ENCODE measurements at regions not wholly inside any gene's neighbourhood (a gene's known extent, or its start where the extent isn't known, plus 50 kb on each side); places are given as distances from the start of the nearest gene placed in this dataset.
"Not testable (repeated sequence)": the region's sequence is repeated elsewhere in the genome, so short reads cannot be mapped to it uniquely, and the experiment has no call there.

DNA sequence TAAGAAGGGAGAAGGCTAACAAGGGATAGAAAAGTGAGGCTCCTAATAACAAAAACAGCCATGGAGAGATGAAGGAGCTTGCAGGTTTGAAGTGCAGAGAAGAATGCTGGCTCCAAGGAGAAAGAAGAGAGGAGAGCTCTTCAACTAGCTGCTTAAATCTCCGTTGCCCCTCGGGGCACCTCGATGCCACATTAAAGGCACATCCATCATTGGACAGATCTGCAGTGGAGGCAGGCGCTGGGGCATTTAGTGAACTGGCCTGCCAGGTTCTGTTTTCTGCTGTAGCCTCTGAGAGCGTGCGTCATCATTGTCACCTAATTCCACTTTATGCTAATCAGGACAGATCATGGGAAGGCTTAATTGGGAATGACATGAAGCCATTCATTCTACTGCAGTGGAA lies 1426.2 kb upstream of the WWC1 start:
- no peak for DNase-seq (ENCODE audit: low read depth in 4 of 4, low spot score in 3 of 4)

DNA sequence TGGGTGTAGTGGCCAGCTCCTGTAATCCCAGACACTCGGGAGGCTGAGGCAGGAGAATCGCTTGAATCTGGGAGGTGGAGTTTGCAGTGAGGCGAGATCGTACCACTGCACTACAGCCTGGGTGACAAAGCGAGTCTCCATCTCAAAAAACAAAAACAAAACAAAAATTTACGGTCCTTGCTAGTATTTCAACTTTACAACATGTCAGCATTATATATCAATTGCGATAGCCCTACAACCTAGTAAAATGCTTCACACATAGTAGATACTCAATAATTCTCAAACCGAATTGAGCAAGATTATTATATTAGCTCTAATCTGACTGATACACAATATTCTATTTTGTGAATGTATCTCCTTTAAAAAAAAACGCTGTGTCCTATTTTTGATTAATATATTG lies 1411.0 kb upstream of the WWC1 start:
- no peak for DNase-seq (ENCODE audit: low read depth in 4 of 4, low spot score in 3 of 4)

- DNase-seq (ENCODE audit: low read depth in 4 of 4, low spot score in 3 of 4), result no peak
These were observed 1409.6 kb upstream of the WWC1 start for GRCh38 chr5:166881802-166882201.

DNA sequence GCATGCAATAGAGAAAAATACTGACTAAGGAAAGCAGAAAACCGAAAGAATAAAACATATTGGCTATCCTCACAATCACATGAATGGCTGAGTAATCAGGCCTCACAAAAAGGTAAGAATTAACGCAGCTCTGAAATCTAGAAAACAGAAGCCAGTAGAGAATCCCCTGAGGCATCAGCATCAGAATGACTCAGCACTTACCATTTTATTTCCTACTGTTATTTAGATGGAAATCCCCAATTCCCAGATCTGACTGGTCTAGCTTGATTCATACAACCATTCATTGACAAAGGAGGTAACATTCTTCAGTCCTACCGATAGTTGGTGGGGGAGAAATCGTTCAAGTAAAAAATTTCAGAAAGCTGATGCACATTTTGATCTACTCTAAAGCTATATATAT lies 1408.4 kb upstream of the WWC1 start:
- DNase-seq (ENCODE audit: low read depth in 4 of 4, low spot score in 3 of 4), result no peak

GRCh38 chr5:166898166-166898565 lies 1393.3 kb upstream of the WWC1 start:
- DNase-seq (ENCODE audit: low read depth in 4 of 4, low spot score in 3 of 4), result no peak

DNA sequence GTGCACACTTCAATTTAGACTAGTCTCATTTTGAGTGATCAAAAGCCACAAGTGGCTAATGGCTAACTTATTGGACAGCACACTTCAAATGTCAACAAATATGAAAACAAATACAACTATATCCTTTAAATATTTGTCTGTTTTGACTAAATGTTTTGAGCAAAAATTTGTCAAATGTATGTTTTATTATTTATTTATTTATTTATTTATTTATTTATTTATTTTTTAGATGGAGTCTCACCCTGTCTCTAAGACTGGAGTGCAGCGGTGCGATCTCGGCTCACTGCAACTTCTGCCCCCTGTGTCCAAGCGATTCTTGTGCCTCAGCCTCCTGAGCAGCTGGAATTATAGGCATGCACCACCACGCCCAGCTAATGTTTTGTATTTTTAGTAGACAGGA lies 1392.1 kb upstream of the WWC1 start:
- no peak for DNase-seq (ENCODE audit: low read depth in 4 of 4, low spot score in 3 of 4)

GRCh38 chr5:166904571-166904970 lies 1386.9 kb upstream of the WWC1 start:
- no peak for DNase-seq (ENCODE audit: low read depth in 4 of 4, low spot score in 3 of 4)

- DNase-seq (ENCODE audit: low read depth in 4 of 4, low spot score in 3 of 4), result no peak
These were observed 1384.3 kb upstream of the WWC1 start for GRCh38 chr5:166906991-166907713.

GRCh38 chr5:166909040-166909439 lies 1382.4 kb upstream of the WWC1 start:
- no peak for DNase-seq (ENCODE audit: low read depth in 4 of 4, low spot score in 3 of 4)

DNA sequence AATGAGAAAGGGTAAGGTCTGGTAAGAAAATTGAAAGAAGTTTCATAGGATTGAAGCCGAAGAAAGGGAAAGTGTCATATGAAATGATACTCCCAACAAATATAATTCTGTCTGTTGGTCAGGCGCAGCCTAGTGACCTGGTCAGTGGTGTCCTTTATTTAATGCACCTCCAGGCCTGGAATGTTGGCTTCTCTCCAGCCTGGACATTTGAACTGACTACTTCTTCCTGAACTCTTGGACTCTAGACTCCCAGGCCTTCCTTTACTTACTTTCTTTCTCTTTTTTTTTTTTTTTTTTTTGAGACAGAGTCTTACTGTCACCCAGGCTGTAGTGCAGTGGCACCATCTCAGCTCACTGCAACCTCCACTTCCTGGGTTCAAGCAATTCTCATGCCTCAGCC lies 1381.5 kb upstream of the WWC1 start:
- no peak for DNase-seq (ENCODE audit: low read depth in 4 of 4, low spot score in 3 of 4)

DNA sequence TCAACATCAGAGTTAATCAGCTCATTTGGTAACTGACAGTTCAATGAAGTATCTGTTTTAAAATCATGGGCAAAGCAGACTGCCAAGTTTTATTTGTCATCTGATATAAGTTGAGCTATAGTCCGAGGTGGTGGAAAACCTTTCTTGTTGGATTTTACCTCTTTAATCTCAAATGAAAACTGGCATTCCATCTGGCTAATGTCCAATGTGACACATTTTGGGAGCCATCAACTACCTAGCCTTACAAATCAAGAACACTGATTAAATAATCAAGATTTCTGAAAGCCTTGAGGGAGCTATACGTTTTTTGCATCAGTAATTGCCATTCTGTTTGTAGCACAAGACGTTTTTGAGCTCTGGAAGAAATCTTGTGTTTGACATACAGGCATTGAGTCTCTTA lies 1380.5 kb upstream of the WWC1 start:
- no peak for DNase-seq (ENCODE audit: low read depth in 4 of 4, low spot score in 3 of 4)

GRCh38 chr5:166916021-166916420 lies 1375.4 kb upstream of the WWC1 start:
- no peak for DNase-seq (ENCODE audit: low read depth in 4 of 4, low spot score in 3 of 4)

GRCh38 chr5:166926138-166926537 lies 1365.3 kb upstream of the WWC1 start:
- DNase-seq (ENCODE audit: low read depth in 4 of 4, low spot score in 3 of 4), result no peak

GRCh38 chr5:166926806-166927475 lies 1364.5 kb upstream of the WWC1 start:
- DNase-seq (ENCODE audit: low read depth in 4 of 4, low spot score in 3 of 4), result not testable (repeated sequence)

DNA sequence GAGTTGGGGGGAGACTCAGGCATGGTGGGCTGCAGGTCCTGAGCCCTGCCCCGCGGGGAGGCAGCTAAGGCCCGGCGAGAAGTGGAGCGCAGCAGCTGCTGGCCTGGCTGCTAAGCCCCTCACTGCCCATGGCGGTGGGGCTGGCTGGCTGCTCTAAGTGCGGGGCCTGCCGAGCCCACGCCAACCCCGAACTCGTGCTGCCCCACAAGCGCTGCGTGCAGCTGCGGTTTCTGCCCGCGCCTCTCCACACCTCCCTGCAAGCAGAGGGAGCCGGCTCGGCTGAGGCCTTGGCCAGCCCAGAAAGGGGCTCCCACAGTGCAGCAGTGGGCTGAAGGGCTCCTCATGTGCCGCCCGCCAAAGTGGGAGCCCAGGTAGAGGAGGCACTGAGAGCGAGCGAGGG lies 1355.1 kb upstream of the WWC1 start:
- no peak for DNase-seq (ENCODE audit: low read depth in 4 of 4, low spot score in 3 of 4)

GRCh38 chr5:166938071-166938470 lies 1353.4 kb upstream of the WWC1 start:
- no peak for DNase-seq (ENCODE audit: low read depth in 4 of 4, low spot score in 3 of 4)

- DNase-seq (ENCODE audit: low read depth in 4 of 4, low spot score in 3 of 4), result no peak
These were observed 1348.5 kb upstream of the WWC1 start for GRCh38 chr5:166942948-166943347.

DNA sequence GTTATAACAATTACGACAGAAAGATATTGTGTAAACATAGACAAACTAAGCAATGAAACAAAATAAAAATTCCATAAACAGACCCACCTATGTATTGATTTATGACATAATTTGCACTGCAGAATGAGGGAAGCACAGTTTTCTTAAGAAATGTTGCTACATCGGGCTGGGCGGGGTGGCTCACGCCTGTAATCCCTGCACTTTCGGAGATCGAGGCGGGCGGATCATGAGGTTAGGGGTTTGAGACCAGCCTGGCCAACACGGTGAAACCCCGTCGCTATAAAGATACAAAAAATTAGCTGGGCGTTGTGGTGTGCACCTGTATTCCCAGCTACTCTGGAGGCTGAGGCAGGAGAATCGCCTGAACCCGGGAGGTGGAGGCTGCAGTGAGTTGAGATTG lies 1344.4 kb upstream of the WWC1 start:
- DNase-seq (ENCODE audit: low read depth in 4 of 4, low spot score in 3 of 4), result no peak

GRCh38 chr5:166948679-166949078 lies 1342.8 kb upstream of the WWC1 start:
- DNase-seq (ENCODE audit: low read depth in 4 of 4, low spot score in 3 of 4), result no peak

DNA sequence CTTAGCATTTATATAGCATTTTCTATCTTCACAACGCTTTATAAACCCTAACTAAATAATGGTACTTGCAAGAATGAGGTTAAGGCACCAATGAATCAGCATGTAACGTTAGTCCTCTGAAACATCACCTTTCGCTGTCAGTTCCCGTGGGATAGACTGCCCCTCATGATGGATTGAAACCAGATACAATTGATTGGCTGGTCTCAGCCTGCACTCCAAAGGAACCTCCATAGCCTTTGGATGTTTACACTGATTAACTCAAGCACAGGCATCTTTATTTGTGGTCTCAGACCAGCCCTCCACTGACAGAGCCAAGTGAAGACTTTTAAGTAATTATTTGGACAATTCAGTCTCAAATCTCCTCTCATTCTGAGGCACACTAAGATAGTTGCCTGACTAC lies 1339.4 kb upstream of the WWC1 start:
- no peak for DNase-seq (ENCODE audit: low read depth in 4 of 4, low spot score in 3 of 4)

- no peak for DNase-seq (ENCODE audit: low read depth in 4 of 4, low spot score in 3 of 4)
These were observed 1333.7 kb upstream of the WWC1 start for GRCh38 chr5:166957782-166958181.

DNA sequence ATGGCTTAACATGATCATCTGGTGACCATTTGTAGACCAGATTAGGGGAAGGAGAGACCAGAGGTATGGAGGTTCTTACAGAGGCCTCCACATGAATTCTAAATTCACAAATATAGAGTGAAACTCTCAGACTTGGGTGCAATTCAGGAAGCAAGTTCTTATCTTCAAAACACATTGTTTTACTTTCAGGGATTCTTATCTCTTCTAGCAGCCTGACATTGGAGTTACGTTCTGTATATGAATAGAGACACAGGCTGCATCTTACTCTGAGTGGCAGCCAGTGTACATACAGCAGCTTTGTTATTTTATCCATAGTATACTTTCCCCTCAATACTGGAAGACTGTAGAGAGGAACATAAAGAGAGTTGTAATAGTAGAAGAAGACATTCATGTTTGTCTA lies 1331.7 kb upstream of the WWC1 start:
- DNase-seq (ENCODE audit: low read depth in 4 of 4, low spot score in 3 of 4), result no peak

- DNase-seq (ENCODE audit: low read depth in 4 of 4, low spot score in 3 of 4), result no peak
These were observed 1330.4 kb upstream of the WWC1 start for GRCh38 chr5:166961028-166961427.
